HFF-Myc (cell line): ENCODE measurements at regions not wholly inside any gene's neighbourhood (a gene's known extent, or its start where the extent isn't known, plus 50 kb on each side); places are given as distances from the start of the nearest gene placed in this dataset.

ENCODE experiments used
- DNase-seq: peaks from one replicate; pipeline ENCODE4 v3.0.0-alpha.2; 2011; ENCODE audit warnings: low read depth; ENCODE audit errors: extremely low read depth
- H3K4me3 ChIP-seq: replicated peaks from 2 replicates; pipeline ENCODE4 v1.5.1; 2011; ENCODE audit warnings: low read depth, mild to moderate bottlenecking, control low read depth, low read length
- CTCF ChIP-seq: IDR thresholded peaks from 2 replicates; pipeline ENCODE4 v1.5.1; 2012; ENCODE audit warnings: mild to moderate bottlenecking, low read depth, low read length, control low read depth; ENCODE audit errors: missing control alignments

- no peak overlapping the region for H3K4me3 ChIP-seq
- DNase-seq: no peak
- no peak for TF ChIP-seq CTCF
Observed at GRCh38 chr6:169962604-169963469, 211.4 kb downstream of the ERMARD start.

GRCh38 chr6:169961772-169962561, 210.5 kb downstream of the ERMARD start:
- TF ChIP-seq CTCF: no peak
- no peak for DNase-seq
- no peak overlapping the region for H3K4me3 ChIP-seq

- DNase-seq: no peak
- TF ChIP-seq CTCF: no peak
- H3K4me3 ChIP-seq: no peak overlapping the region
Observed at GRCh38 chr6:169960886-169961611, 209.6 kb downstream of the ERMARD start.

- DNase-seq: no peak
- H3K4me3 ChIP-seq: no peak overlapping the region
- no peak for TF ChIP-seq CTCF
Observed at GRCh38 chr6:169960521-169960885, 209.1 kb downstream of the ERMARD start.

GRCh38 chr6:169960003-169960344, 208.6 kb downstream of the ERMARD start:
- no peak overlapping the region for H3K4me3 ChIP-seq
- no peak for DNase-seq
- no peak for TF ChIP-seq CTCF

GRCh38 chr6:169959136-169960002, 207.9 kb downstream of the ERMARD start:
- no peak for DNase-seq

More at GRCh38 chr6:169959136-169960002, 207.9 kb downstream of the ERMARD start:
- no peak overlapping the region for H3K4me3 ChIP-seq
- TF ChIP-seq CTCF: no peak
